ENCODE measurements at regions not wholly inside any gene's neighbourhood (a gene's known extent, or its start where the extent isn't known, plus 50 kb on each side); places are given as distances from the start of the nearest gene placed in this dataset.
"Not testable (repeated sequence)": the region's sequence is repeated elsewhere in the genome, so short reads cannot be mapped to it uniquely, and the experiment has no call there.

GRCh38 chr2:8332646-8333045 is 349.2 kb upstream of the ID2 start:
- Histone ChIP-seq H3K27me3 (replicated peaks; ENCODE audit: control insufficient read depth, insufficient read depth, low read length) (no peaks in the 10 kb centered on the region), H3K36me3 (ENCODE audit: control insufficient read depth, insufficient read depth, low read length) (no peaks in the 10 kb centered on the region), H3K4me3 (replicated peaks; ENCODE audit: low read depth, low read length) (no peak overlapping the region)
- DNase-seq (ENCODE audit: extremely low read depth, insufficient read length) = no peak
- no peak for TF ChIP-seq CTCF (IDR thresholded peaks at IDR 0.05; ENCODE audit: insufficient read depth, low read length, poor library complexity, severe bottlenecking)

- no peak overlapping the region for H3K4me3 ChIP-seq (replicated peaks; ENCODE audit: low read depth, low read length)
- DNase-seq (ENCODE audit: extremely low read depth, insufficient read length) = no peak
- H3K36me3 ChIP-seq (ENCODE audit: control insufficient read depth, insufficient read depth, low read length) = no peaks in the 10 kb centered on the region
- no peaks in the 10 kb centered on the region for H3K27me3 ChIP-seq (replicated peaks; ENCODE audit: control insufficient read depth, insufficient read depth, low read length)
- TF ChIP-seq CTCF (IDR thresholded peaks at IDR 0.05; ENCODE audit: insufficient read depth, low read length, poor library complexity, severe bottlenecking) = no peak
These were observed 348.6 kb upstream of the ID2 start for GRCh38 chr2:8333177-8333831.

GRCh38 chr2:8333832-8334187 is 348.0 kb upstream of the ID2 start:
- H3K27me3 ChIP-seq (replicated peaks; ENCODE audit: control insufficient read depth, insufficient read depth, low read length) = not testable (repeated sequence)

GRCh38 chr2:8334866-8335325 is 347.0 kb upstream of the ID2 start:
- no peak overlapping the region for H3K4me3 ChIP-seq (replicated peaks; ENCODE audit: low read depth, low read length)
- DNase-seq (ENCODE audit: extremely low read depth, insufficient read length) = no peak
- H3K36me3 ChIP-seq (ENCODE audit: control insufficient read depth, insufficient read depth, low read length) = no peaks in the 10 kb centered on the region
- TF ChIP-seq CTCF (IDR thresholded peaks at IDR 0.05; ENCODE audit: insufficient read depth, low read length, poor library complexity, severe bottlenecking) = no peak
- H3K27me3 ChIP-seq (replicated peaks; ENCODE audit: control insufficient read depth, insufficient read depth, low read length) = no peaks in the 10 kb centered on the region

More at GRCh38 chr2:8333832-8334187, 348.0 kb upstream of the ID2 start:
- H3K36me3 ChIP-seq (ENCODE audit: control insufficient read depth, insufficient read depth, low read length); H3K4me3 ChIP-seq (replicated peaks; ENCODE audit: low read depth, low read length); DNase-seq (ENCODE audit: extremely low read depth, insufficient read length): not testable (repeated sequence)

GRCh38 chr2:8335801-8336200 is 346.1 kb upstream of the ID2 start:
- H3K27me3 ChIP-seq (replicated peaks; ENCODE audit: control insufficient read depth, insufficient read depth, low read length) = no peaks in the 10 kb centered on the region
- TF ChIP-seq CTCF (IDR thresholded peaks at IDR 0.05; ENCODE audit: insufficient read depth, low read length, poor library complexity, severe bottlenecking) = no peak
- H3K4me3 ChIP-seq (replicated peaks; ENCODE audit: low read depth, low read length) = no peak overlapping the region
- no peak for DNase-seq (ENCODE audit: extremely low read depth, insufficient read length)
- H3K36me3 ChIP-seq (ENCODE audit: control insufficient read depth, insufficient read depth, low read length) = no peaks in the 10 kb centered on the region

GRCh38 chr2:8337321-8337720 is 344.5 kb upstream of the ID2 start:
- H3K36me3 ChIP-seq (ENCODE audit: control insufficient read depth, insufficient read depth, low read length) = no peaks in the 10 kb centered on the region
- no peak overlapping the region for H3K4me3 ChIP-seq (replicated peaks; ENCODE audit: low read depth, low read length)
- no peak for TF ChIP-seq CTCF (IDR thresholded peaks at IDR 0.05; ENCODE audit: insufficient read depth, low read length, poor library complexity, severe bottlenecking)
- no peak for DNase-seq (ENCODE audit: extremely low read depth, insufficient read length)
- no peaks in the 10 kb centered on the region for H3K27me3 ChIP-seq (replicated peaks; ENCODE audit: control insufficient read depth, insufficient read depth, low read length)
